Erythroblast (primary cell): ENCODE measurements at regions not wholly inside any gene's neighbourhood (a gene's known extent, or its start where the extent isn't known, plus 50 kb on each side); places are given as distances from the start of the nearest gene placed in this dataset.

Experiments used
- GATA1 ChIP-seq: IDR thresholded peaks from 2 replicates; pipeline ENCODE4 v1.6.1; 2011; ENCODE audit warnings: low read depth, mild to moderate bottlenecking, control low read depth, low read length, moderate library complexity
- POLR2A ChIP-seq: IDR thresholded peaks from 2 replicates; pipeline ENCODE4 v1.6.1; 2011; ENCODE audit warnings: mild to moderate bottlenecking, low read length

DNA sequence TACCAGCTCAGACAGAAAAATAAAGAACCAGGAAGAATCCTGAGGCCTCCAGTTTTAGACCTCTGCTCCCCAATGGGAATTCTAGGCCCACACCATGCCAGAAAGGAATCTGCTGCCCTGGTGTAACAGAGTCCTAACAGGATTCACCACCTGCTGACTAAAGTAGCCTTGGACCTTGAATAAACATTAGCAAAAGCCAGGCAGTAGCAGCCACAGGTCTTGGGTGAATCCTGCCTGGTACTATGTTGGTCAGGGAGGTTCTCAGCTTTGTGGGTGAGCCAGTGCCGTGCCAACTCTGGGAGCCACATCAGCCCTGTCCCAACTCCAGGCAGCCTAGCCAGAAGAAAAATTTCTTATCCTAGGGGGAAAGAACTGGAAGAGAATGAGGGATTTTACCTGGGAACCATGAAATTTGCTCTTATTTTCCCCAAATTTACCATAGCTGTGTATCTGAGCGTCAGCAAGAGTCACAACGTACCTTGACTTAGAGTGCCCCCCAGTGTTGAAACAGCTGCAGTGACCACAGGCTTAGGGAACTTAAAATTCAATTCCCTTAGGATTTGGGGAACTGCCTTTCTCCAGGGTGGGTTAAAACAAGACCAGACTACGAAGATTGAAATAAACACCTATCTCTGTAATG is 1895.6 kb upstream of the PRR20A start:
- no peak for TF ChIP-seq POLR2A
- TF ChIP-seq GATA1: no peak
